ENCODE measurements at regions not wholly inside any gene's neighbourhood (a gene's known extent, or its start where the extent isn't known, plus 50 kb on each side); places are given as distances from the start of the nearest gene placed in this dataset.

- Histone ChIP-seq H3K4me1 (no peaks in the 10 kb centered on the region), H3K27me3 (replicated peaks in 1 of 7) (peaks cover 0 to 33% (median 3%) of the 10 kb centered on the region in 7 donors), H3K9me3 (no peaks in the 10 kb centered on the region), H3K4me3 (no peak overlapping the region), H3K36me3 (no peaks in the 10 kb centered on the region), H3K27ac (no peak overlapping the region)
- no peak for DNase-seq
- no peak for TF ChIP-seq CTCF (IDR thresholded peaks at IDR 0.05 in 8 of 11, conservative IDR thresholded peaks at IDR 0.05 in 3 of 11)
- no peak for TF ChIP-seq POLR2A (IDR thresholded peaks at IDR 0.05)
- no peak for TF ChIP-seq POLR2AphosphoS5 (IDR thresholded peaks at IDR 0.05)
- WGBS, 5 donors: 93 to 95% (median 95%) methylated on average over 9 of the region's 9 CpGs
- intact Hi-C loops (cut with DNase I; ENCODE audit: low total_unique reads): no loop called here
These were observed 698.8 kb downstream of the BRD1 start for GRCh38 chr22:49128874-49129273.

GRCh38 chr22:49124608-49125007 is 703.1 kb downstream of the BRD1 start:
- Histone ChIP-seq H3K36me3 (no peaks in the 10 kb centered on the region), H3K27me3 (replicated peaks in 1 of 7) (peaks cover 0 to 11% (median 0%) of the 10 kb centered on the region in 7 donors), H3K4me1 (no peaks in the 10 kb centered on the region), H3K9me3 (peaks cover 0 to 5% (median 0%) of the 10 kb centered on the region in 8 donors), H3K4me3 (no peak overlapping the region), H3K27ac (no peak overlapping the region)
- DNase-seq: no peak
- intact Hi-C loops (cut with DNase I; ENCODE audit: low total_unique reads): no loop called here
- no peak for TF ChIP-seq CTCF (IDR thresholded peaks at IDR 0.05 in 8 of 11, conservative IDR thresholded peaks at IDR 0.05 in 3 of 11)
- no peak for TF ChIP-seq POLR2AphosphoS5 (IDR thresholded peaks at IDR 0.05)
- TF ChIP-seq POLR2A (IDR thresholded peaks at IDR 0.05): no peak
- WGBS, 5 donors: 67 to 79% (median 73%) methylated on average over 5 of the region's 5 CpGs

GRCh38 chr22:49123621-49124192 is 704.0 kb downstream of the BRD1 start:
- no peak for TF ChIP-seq POLR2AphosphoS5 (IDR thresholded peaks at IDR 0.05)
- H3K36me3 ChIP-seq: no peaks in the 10 kb centered on the region
- WGBS, 5 donors: 72 to 75% (median 73%) methylated on average over 11 of the region's 11 CpGs
- H3K4me1 ChIP-seq: no peaks in the 10 kb centered on the region
- intact Hi-C loops (cut with DNase I; ENCODE audit: low total_unique reads): no loop called here
- peaks cover 0 to 5% (median 0%) of the 10 kb centered on the region in 8 donors for H3K9me3 ChIP-seq
- DNase-seq: no peak
- no peak overlapping the region for H3K4me3 ChIP-seq
- H3K27ac ChIP-seq: no peak overlapping the region
- H3K27me3 ChIP-seq (replicated peaks in 1 of 7): peaks cover 0 to 11% (median 0%) of the 10 kb centered on the region in 7 donors

GRCh38 chr22:49119551-49119952 is 708.1 kb downstream of the BRD1 start:
- Histone ChIP-seq H3K27ac (no peak overlapping the region), H3K36me3 (no peaks in the 10 kb centered on the region), H3K4me1 (no peaks in the 10 kb centered on the region), H3K9me3 (peaks cover 0 to 5% (median 0%) of the 10 kb centered on the region in 8 donors), H3K4me3 (no peak overlapping the region), H3K27me3 (replicated peaks in 1 of 7) (peaks cover 0 to 22% (median 0%) of the 10 kb centered on the region in 7 donors)
- TF ChIP-seq POLR2A (IDR thresholded peaks at IDR 0.05) (no peak), CTCF (IDR thresholded peaks at IDR 0.05 in 8 of 11, conservative IDR thresholded peaks at IDR 0.05 in 3 of 11) (no peak), POLR2AphosphoS5 (IDR thresholded peaks at IDR 0.05) (no peak)
- WGBS, 5 donors: 54 to 64% (median 61%) methylated on average over 9 to 13 of the region's 13 CpGs
- no peak for DNase-seq
- intact Hi-C loops (cut with DNase I; ENCODE audit: low total_unique reads): no loop called here

All from spleen (tissue), 11 donors.